Osteoblast (primary cell): ENCODE measurements at regions not wholly inside any gene's neighbourhood (a gene's known extent, or its start where the extent isn't known, plus 50 kb on each side); places are given as distances from the start of the nearest gene placed in this dataset.

Source experiments
- DNase-seq: peaks from one replicate; pipeline ENCODE4 v3.0.0; 2011; ENCODE audit warnings: low spot score, mixed read lengths; ENCODE audit not compliant: insufficient read length; ENCODE audit errors: missing footprints
- H2AFZ ChIP-seq: 2 replicates; pipeline ENCODE4 v1.6.0; 2011; ENCODE audit warnings: mild to moderate bottlenecking, low read length
- H3K27ac ChIP-seq: 2 replicates; pipeline ENCODE4 v1.5.1; 2011; ENCODE audit warnings: mild to moderate bottlenecking, low read depth, low read length, moderate library complexity
- H3K27me3 ChIP-seq: 2 replicates; pipeline ENCODE4 v1.6.0; 2012; ENCODE audit warnings: mild to moderate bottlenecking, control low read depth, inconsistent platforms, low read length, moderate library complexity; ENCODE audit not compliant: insufficient read depth
- H3K36me3 ChIP-seq: 2 replicates; pipeline ENCODE4 v1.5.1; 2011; ENCODE audit warnings: mild to moderate bottlenecking, low read length, control low read depth, moderate library complexity; ENCODE audit not compliant: insufficient read depth
- H3K4me1 ChIP-seq: 2 replicates; pipeline ENCODE4 v1.5.1; 2011; ENCODE audit warnings: mild to moderate bottlenecking, low read length, control low read depth, moderate library complexity; ENCODE audit not compliant: insufficient read depth
- H3K4me2 ChIP-seq: 2 replicates; pipeline ENCODE4 v1.6.0; 2011; ENCODE audit warnings: mild to moderate bottlenecking, low read length; ENCODE audit not compliant: insufficient read depth
- H3K4me3 ChIP-seq: fragments of 200-600 bp; sonication (generic); 3 replicates; pipeline ENCODE4 v1.5.1; 2012; ENCODE audit warnings: mild to moderate bottlenecking, low read length, inconsistent platforms; ENCODE audit not compliant: insufficient read depth
- H3K79me2 ChIP-seq: 2 replicates; pipeline ENCODE4 v1.6.0; 2012; ENCODE audit warnings: mild to moderate bottlenecking, low read length, control low read depth, inconsistent platforms; ENCODE audit not compliant: insufficient read depth
- H3K9me3 ChIP-seq: 2 replicates; pipeline ENCODE4 v1.5.1; 2011; ENCODE audit warnings: low read depth, low read length, control low read depth
- H4K20me1 ChIP-seq: 2 replicates; pipeline ENCODE4 v1.6.0; 2012; ENCODE audit warnings: mild to moderate bottlenecking, low read length, control low read depth; ENCODE audit not compliant: insufficient read depth
- CTCF ChIP-seq: IDR thresholded peaks from 2 replicates; pipeline ENCODE4 v1.5.1; 2011; ENCODE audit warnings: mild to moderate bottlenecking, low read depth, low read length, moderate library complexity; ENCODE audit errors: extremely low read depth

GRCh38 chr18:22623513-22623912 lies 205.8 kb upstream of the CTAGE1 start:
- Histone ChIP-seq H3K27me3 (no peaks in the 10 kb centered on the region), H3K36me3 (no peaks in the 10 kb centered on the region), H3K79me2 (no peaks in the 10 kb centered on the region), H3K4me3 (no peak overlapping the region), H3K27ac (no peak overlapping the region), H3K9me3 (peaks cover 4% of the 10 kb centered on the region), H4K20me1 (no peaks in the 10 kb centered on the region), H3K4me2 (no peak overlapping the region), H3K4me1 (no peaks in the 10 kb centered on the region), H2AFZ (no peak overlapping the region)
- DNase-seq = no peak
- TF ChIP-seq CTCF = no peak

GRCh38 chr18:22624176-22624575 lies 206.5 kb upstream of the CTAGE1 start:
- DNase-seq = no peak
- Histone ChIP-seq H2AFZ (no peak overlapping the region), H3K79me2 (no peaks in the 10 kb centered on the region), H3K27ac (no peak overlapping the region), H3K36me3 (no peaks in the 10 kb centered on the region), H3K9me3 (peaks cover 4% of the 10 kb centered on the region), H3K4me1 (no peaks in the 10 kb centered on the region), H3K4me2 (no peak overlapping the region), H4K20me1 (no peaks in the 10 kb centered on the region), H3K4me3 (no peak overlapping the region), H3K27me3 (no peaks in the 10 kb centered on the region)
- TF ChIP-seq CTCF = no peak

GRCh38 chr18:22625406-22625805 lies 207.7 kb upstream of the CTAGE1 start:
- Histone ChIP-seq H3K27ac (no peak overlapping the region), H3K36me3 (no peaks in the 10 kb centered on the region), H3K9me3 (peaks cover 4% of the 10 kb centered on the region), H4K20me1 (no peaks in the 10 kb centered on the region), H3K79me2 (no peaks in the 10 kb centered on the region), H3K4me2 (no peak overlapping the region), H3K4me1 (no peaks in the 10 kb centered on the region), H3K4me3 (no peak overlapping the region), H3K27me3 (no peaks in the 10 kb centered on the region), H2AFZ (no peak overlapping the region)
- no peak for DNase-seq
- no peak for TF ChIP-seq CTCF

GRCh38 chr18:22626771-22627170 lies 209.1 kb upstream of the CTAGE1 start:
- peaks cover 4% of the 10 kb centered on the region for H3K9me3 ChIP-seq
- H3K4me1 ChIP-seq = no peaks in the 10 kb centered on the region
- H3K4me3 ChIP-seq = no peak overlapping the region
- H3K4me2 ChIP-seq = no peak overlapping the region
- TF ChIP-seq CTCF = no peak
- no peaks in the 10 kb centered on the region for H4K20me1 ChIP-seq
- no peak for DNase-seq
- H3K27ac ChIP-seq = no peak overlapping the region
- H3K27me3 ChIP-seq = no peaks in the 10 kb centered on the region
- H2AFZ ChIP-seq = no peak overlapping the region
- no peaks in the 10 kb centered on the region for H3K79me2 ChIP-seq
- H3K36me3 ChIP-seq = no peaks in the 10 kb centered on the region
